HCT116 (cell line): ENCODE measurements at regions not wholly inside any gene's neighbourhood (a gene's known extent, or its start where the extent isn't known, plus 50 kb on each side); places are given as distances from the start of the nearest gene placed in this dataset.

Experiments used
- ATAC-seq: fragments of 200-7000 bp; cut with Tn5 transposase; 2 replicates; pipeline ENCODE4 v1.9.1; 2020; ENCODE audit warnings: mild to moderate bottlenecking, moderate library complexity
- BruUV-seq: library from RNA; stranded (reverse); fragments of 400-500 nt; replicated peaks from 2 replicates; lab custom pipeline; 2021; lab: Mats Ljungman, UMichigan
- CTCF ChIA-PET: fragments of 300-600 bp; sonication (Branson Sonifier 250); formaldehyde crosslinking; loops from one replicate; lab custom pipeline; 2021; ENCODE audit warnings: antibody characterized with exemption; lab: Charles Lee
- POLR2A ChIA-PET: fragments of 300-600, 350-600 bp; sonication (Branson Sonifier 250); formaldehyde crosslinking; loops from one replicate; lab custom pipeline; 2021; ENCODE audit warnings: antibody characterized with exemption; lab: Charles Lee
- RAD21 ChIA-PET, 2 experiments: fragments of 300-600 bp; sonication (Branson Sonifier 250); formaldehyde crosslinking; loops; one replicate each; lab custom pipeline; 2023; ENCODE audit warnings: low total read pairs in 2 of 2; ENCODE audit not compliant: uncharacterized antibody in 2 of 2, unreplicated experiment in 2 of 2, low non-redundant PET in 1 of 2; lab: Charles Lee
- DNase-seq: peaks from one replicate; pipeline ENCODE4 v3.0.0-alpha.2; 2010; ENCODE audit warnings: low read depth, low spot score
- H2AFZ ChIP-seq: fragments of 200-600 bp; shearing (Covaris generic), sonication (generic); 2 replicates; pipeline ENCODE4 v1.6.1; 2017; ENCODE audit warnings: low read depth, mixed run types, mixed read lengths, antibody characterized with exemption, low read length; ENCODE audit not compliant: poor library complexity, severe bottlenecking
- H3K27ac ChIP-seq: 2 replicates; pipeline ENCODE4 v1.5.1; 2012; ENCODE audit warnings: low read depth, low read length
- H3K27me3 ChIP-seq: fragments of 200-600 bp; sonication (generic); 2 replicates; pipeline ENCODE4 v1.6.1; 2016; ENCODE audit warnings: mixed run types, low read length, mixed read lengths; ENCODE audit not compliant: insufficient read depth
- H3K36me3 ChIP-seq, 2 experiments: fragments of 200-500 bp in 1 of 2; fragments of 200-600 bp in 1 of 2; sonication (Bioruptor generic) in 1 of 2; sonication (generic) in 1 of 2; 2 replicates each; pipeline versions ENCODE4 v1.5.1 to v1.6.1; 2014 to 2016; ENCODE audit warnings: low read length in 2 of 2, inconsistent platforms in 1 of 2, mixed read lengths in 1 of 2, mixed run types in 1 of 2; ENCODE audit not compliant: insufficient read depth in 2 of 2, control insufficient read depth in 1 of 2
- H3K4me1 ChIP-seq, 2 experiments: fragments of 200-600 bp in 1 of 2; sonication (generic) in 1 of 2; 2 replicates each; pipeline versions ENCODE4 v1.5.1 to v1.6.1; 2012 to 2017; ENCODE audit warnings: low read length in 2 of 2, inconsistent platforms in 1 of 2, mild to moderate bottlenecking in 1 of 2, mixed read lengths in 1 of 2, mixed run types in 1 of 2, moderate library complexity in 1 of 2; ENCODE audit not compliant: insufficient read depth in 2 of 2, control insufficient read depth in 1 of 2
- H3K4me2 ChIP-seq: fragments of 200-600 bp; sonication (generic); 2 replicates; pipeline ENCODE4 v1.6.1; 2017; ENCODE audit warnings: mixed run types, low read length, mixed read lengths
- H3K4me3 ChIP-seq, 2 experiments: fragments of 200-600 bp in 1 of 2; sonication (generic) in 1 of 2; replicated peaks in 1 of 2; 2 replicates each; pipeline ENCODE4 v1.5.1; 2011 to 2016; ENCODE audit warnings: low read length in 2 of 2, control low read depth in 1 of 2, low read depth in 1 of 2, mild to moderate bottlenecking in 1 of 2, mixed read lengths in 1 of 2, mixed run types in 1 of 2
- H3K79me2 ChIP-seq: fragments of 200-600 bp; sonication (generic); 2 replicates; pipeline ENCODE4 v1.6.1; 2017; ENCODE audit warnings: mild to moderate bottlenecking, mixed run types, low read length, moderate library complexity, mixed read lengths; ENCODE audit not compliant: insufficient read depth
- H3K9ac ChIP-seq: fragments of 200-600 bp; sonication (generic); 2 replicates; pipeline ENCODE4 v1.6.1; 2016; ENCODE audit warnings: low read length, mixed read lengths
- H3K9me2 ChIP-seq: fragments of 200-600 bp; sonication (generic), shearing (Covaris generic); 2 replicates; pipeline ENCODE4 v1.6.1; 2017; ENCODE audit warnings: mixed run types, mild to moderate bottlenecking, moderate library complexity; ENCODE audit not compliant: insufficient read depth
- H3K9me3 ChIP-seq, 2 experiments: fragments of 200-500 bp in 1 of 2; fragments of 200-600 bp in 1 of 2; sonication (Bioruptor generic) in 1 of 2; sonication (generic) in 1 of 2; 2 replicates each; pipeline ENCODE4 v1.6.1; 2014 to 2017; ENCODE audit warnings: low read length in 2 of 2, mixed read lengths in 2 of 2, inconsistent platforms in 1 of 2, low read depth in 1 of 2, mild to moderate bottlenecking in 1 of 2, mixed run types in 1 of 2, moderate library complexity in 1 of 2; ENCODE audit not compliant: control insufficient read depth in 1 of 2, insufficient read depth in 1 of 2
- H4K20me1 ChIP-seq: fragments of 200-600 bp; sonication (generic), shearing (Covaris generic); 2 replicates; pipeline ENCODE4 v1.6.1; 2017; ENCODE audit warnings: mixed run types, mild to moderate bottlenecking, moderate library complexity; ENCODE audit not compliant: insufficient read depth
- CBX3 ChIP-seq: IDR thresholded peaks from 2 replicates; pipeline ENCODE4 v1.6.1; 2012; ENCODE audit warnings: low read depth
- CEBPB ChIP-seq: IDR thresholded peaks from 2 replicates; pipeline ENCODE4 v1.6.1; 2012; ENCODE audit warnings: low read depth
- ELF1 ChIP-seq: IDR thresholded peaks from 2 replicates; pipeline ENCODE4 v1.6.1; 2012; ENCODE audit warnings: low read depth, borderline replicate concordance
- EZH2 ChIP-seq: fragments of 200-600 bp; sonication (generic); IDR thresholded peaks from 2 replicates; pipeline ENCODE4 v1.6.1; 2017; ENCODE audit warnings: antibody characterized with exemption, mixed run types
- EZH2phosphoT487 ChIP-seq: fragments of 200-600 bp; IDR thresholded peaks from 2 replicates; pipeline ENCODE4 v1.6.1; 2018; ENCODE audit warnings: antibody characterized with exemption, borderline replicate concordance
- FOSL1 ChIP-seq: IDR thresholded peaks from 2 replicates; pipeline ENCODE4 v1.6.1; 2012; ENCODE audit warnings: low read depth
- JUND ChIP-seq: IDR thresholded peaks from 2 replicates; pipeline ENCODE4 v1.6.1; 2012
- SIN3A ChIP-seq: IDR thresholded peaks from 2 replicates; pipeline ENCODE4 v1.6.1; 2012; ENCODE audit warnings: low read depth
- YY1 ChIP-seq: IDR thresholded peaks from 2 replicates; pipeline ENCODE4 v1.6.1; 2011; ENCODE audit warnings: low read length, low read depth, moderate library complexity, mild to moderate bottlenecking; ENCODE audit not compliant: insufficient replicate concordance; ENCODE audit errors: extremely low read depth
- ZFX ChIP-seq: fragments of 450-650 bp; IDR thresholded peaks from 2 replicates; pipeline ENCODE4 v1.6.1; 2017
- intact Hi-C: fragments of 100-400 bp; cut with micrococcal nuclease; formaldehyde crosslinking; loops from 2 replicates; pipeline ENCODE4 v1.10.0; 2022
- TF ChIP-seq, protein P1 (sequence below): IDR thresholded peaks from 2 replicates; pipeline ENCODE4 v1.6.1; 2012; ENCODE audit warnings: low read depth
- TF ChIP-seq, protein P2 (sequence below): IDR thresholded peaks from 2 replicates; pipeline ENCODE4 v1.6.1; 2012
- TF ChIP-seq, protein P3 (sequence below): IDR thresholded peaks from 2 replicates; pipeline ENCODE4 v1.6.1; 2011; ENCODE audit warnings: mild to moderate bottlenecking, low read length, moderate library complexity; ENCODE audit not compliant: insufficient replicate concordance; ENCODE audit errors: extremely low read depth

DNA sequence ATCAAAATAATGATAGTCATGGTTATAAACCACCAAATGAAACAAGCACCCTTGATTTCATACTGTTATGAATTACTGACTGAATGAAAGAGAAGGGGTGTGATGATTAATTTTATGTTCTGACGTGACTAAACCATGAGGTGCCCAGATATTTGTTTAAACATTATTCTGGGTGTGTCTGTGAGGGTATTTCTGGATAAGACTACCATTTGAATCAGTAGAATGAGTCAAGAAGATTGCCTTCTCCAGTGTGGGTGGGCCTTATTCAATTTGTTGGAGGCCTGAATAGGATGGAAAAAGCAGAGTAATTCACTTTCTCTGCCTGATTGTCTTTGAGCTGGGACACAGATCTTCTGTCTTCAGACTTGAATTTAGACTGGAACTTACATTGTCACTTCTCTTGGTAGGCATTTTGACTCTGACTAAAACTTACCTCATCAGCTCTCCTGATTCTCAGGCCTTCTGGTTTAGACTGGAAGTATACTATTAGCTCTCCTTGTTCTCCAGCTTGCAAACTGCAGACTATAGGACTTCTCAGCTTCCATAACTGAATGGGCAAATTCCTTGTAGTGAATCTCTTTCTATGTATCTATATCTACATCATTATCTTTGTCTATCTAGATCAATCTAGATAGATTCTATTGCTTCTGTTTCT, 321.9 kb upstream of the TARS1 start:
- RAD21 ChIA-PET: no interaction called here
- BruUV-seq: no TSS peak
- intact Hi-C loops: no loop called here
- ATAC-seq: no peak
- Histone ChIP-seq H3K9me3 (no peaks in the 10 kb centered on the region), H3K27me3 (no peaks in the 10 kb centered on the region), H3K9ac (no peak overlapping the region), H2AFZ (no peak overlapping the region), H3K27ac (no peak overlapping the region)
- no peak for DNase-seq
- TF ChIP-seq, protein P1, sequence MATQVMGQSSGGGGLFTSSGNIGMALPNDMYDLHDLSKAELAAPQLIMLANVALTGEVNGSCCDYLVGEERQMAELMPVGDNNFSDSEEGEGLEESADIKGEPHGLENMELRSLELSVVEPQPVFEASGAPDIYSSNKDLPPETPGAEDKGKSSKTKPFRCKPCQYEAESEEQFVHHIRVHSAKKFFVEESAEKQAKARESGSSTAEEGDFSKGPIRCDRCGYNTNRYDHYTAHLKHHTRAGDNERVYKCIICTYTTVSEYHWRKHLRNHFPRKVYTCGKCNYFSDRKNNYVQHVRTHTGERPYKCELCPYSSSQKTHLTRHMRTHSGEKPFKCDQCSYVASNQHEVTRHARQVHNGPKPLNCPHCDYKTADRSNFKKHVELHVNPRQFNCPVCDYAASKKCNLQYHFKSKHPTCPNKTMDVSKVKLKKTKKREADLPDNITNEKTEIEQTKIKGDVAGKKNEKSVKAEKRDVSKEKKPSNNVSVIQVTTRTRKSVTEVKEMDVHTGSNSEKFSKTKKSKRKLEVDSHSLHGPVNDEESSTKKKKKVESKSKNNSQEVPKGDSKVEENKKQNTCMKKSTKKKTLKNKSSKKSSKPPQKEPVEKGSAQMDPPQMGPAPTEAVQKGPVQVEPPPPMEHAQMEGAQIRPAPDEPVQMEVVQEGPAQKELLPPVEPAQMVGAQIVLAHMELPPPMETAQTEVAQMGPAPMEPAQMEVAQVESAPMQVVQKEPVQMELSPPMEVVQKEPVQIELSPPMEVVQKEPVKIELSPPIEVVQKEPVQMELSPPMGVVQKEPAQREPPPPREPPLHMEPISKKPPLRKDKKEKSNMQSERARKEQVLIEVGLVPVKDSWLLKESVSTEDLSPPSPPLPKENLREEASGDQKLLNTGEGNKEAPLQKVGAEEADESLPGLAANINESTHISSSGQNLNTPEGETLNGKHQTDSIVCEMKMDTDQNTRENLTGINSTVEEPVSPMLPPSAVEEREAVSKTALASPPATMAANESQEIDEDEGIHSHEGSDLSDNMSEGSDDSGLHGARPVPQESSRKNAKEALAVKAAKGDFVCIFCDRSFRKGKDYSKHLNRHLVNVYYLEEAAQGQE: no peak
- TF ChIP-seq YY1 (no peak), EZH2 (no peak), EZH2phosphoT487 (no peak), ZFX (no peak), CBX3 (no peak), CEBPB (no peak), FOSL1 (no peak), JUND (no peak), ELF1 (no peak), SIN3A (no peak)
- TF ChIP-seq, protein P2, sequence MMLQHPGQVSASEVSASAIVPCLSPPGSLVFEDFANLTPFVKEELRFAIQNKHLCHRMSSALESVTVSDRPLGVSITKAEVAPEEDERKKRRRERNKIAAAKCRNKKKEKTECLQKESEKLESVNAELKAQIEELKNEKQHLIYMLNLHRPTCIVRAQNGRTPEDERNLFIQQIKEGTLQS: no peak
- TF ChIP-seq, protein P3, sequence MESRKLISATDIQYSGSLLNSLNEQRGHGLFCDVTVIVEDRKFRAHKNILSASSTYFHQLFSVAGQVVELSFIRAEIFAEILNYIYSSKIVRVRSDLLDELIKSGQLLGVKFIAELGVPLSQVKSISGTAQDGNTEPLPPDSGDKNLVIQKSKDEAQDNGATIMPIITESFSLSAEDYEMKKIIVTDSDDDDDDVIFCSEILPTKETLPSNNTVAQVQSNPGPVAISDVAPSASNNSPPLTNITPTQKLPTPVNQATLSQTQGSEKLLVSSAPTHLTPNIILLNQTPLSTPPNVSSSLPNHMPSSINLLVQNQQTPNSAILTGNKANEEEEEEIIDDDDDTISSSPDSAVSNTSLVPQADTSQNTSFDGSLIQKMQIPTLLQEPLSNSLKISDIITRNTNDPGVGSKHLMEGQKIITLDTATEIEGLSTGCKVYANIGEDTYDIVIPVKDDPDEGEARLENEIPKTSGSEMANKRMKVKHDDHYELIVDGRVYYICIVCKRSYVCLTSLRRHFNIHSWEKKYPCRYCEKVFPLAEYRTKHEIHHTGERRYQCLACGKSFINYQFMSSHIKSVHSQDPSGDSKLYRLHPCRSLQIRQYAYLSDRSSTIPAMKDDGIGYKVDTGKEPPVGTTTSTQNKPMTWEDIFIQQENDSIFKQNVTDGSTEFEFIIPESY: no peak
- TF ChIP-seq, all 23 proteins: peak for 0
- no peak overlapping the region for H3K4me2 ChIP-seq
- H3K4me1 ChIP-seq: no peaks in the 10 kb centered on the region
- no peaks in the 10 kb centered on the region for H3K36me3 ChIP-seq
- no peak overlapping the region for H3K4me3 ChIP-seq
- POLR2A ChIA-PET: no interaction called here
- CTCF ChIA-PET: no interaction called here
- H4K20me1 ChIP-seq: no peaks in the 10 kb centered on the region
- no peaks in the 10 kb centered on the region for H3K9me2 ChIP-seq
- no peaks in the 10 kb centered on the region for H3K79me2 ChIP-seq
